ENCODE measurements at regions not wholly inside any gene's neighbourhood (a gene's known extent, or its start where the extent isn't known, plus 50 kb on each side); places are given as distances from the start of the nearest gene placed in this dataset.

DNA sequence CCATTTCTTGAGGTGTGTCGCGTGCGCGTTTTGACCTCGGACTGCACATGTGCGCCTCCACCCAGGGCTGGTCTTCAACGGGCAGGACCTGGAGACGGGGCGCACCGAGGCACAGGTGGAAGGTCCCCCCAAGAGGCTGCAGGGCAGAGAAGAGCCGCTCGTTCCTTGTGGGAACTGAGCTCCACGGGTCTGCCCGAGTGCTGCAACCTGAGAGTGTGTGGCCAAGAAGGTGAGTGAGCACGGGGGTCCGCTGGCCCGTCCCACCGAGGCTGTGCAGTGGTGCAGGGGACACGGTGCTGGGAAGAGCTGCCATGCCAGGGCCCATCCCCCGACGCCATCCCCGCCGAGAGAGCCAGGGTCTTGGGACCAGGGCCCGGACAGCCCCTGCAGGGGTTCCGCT is 268.3 kb downstream of the GALR1 start:
- TF ChIP-seq, protein P1, sequence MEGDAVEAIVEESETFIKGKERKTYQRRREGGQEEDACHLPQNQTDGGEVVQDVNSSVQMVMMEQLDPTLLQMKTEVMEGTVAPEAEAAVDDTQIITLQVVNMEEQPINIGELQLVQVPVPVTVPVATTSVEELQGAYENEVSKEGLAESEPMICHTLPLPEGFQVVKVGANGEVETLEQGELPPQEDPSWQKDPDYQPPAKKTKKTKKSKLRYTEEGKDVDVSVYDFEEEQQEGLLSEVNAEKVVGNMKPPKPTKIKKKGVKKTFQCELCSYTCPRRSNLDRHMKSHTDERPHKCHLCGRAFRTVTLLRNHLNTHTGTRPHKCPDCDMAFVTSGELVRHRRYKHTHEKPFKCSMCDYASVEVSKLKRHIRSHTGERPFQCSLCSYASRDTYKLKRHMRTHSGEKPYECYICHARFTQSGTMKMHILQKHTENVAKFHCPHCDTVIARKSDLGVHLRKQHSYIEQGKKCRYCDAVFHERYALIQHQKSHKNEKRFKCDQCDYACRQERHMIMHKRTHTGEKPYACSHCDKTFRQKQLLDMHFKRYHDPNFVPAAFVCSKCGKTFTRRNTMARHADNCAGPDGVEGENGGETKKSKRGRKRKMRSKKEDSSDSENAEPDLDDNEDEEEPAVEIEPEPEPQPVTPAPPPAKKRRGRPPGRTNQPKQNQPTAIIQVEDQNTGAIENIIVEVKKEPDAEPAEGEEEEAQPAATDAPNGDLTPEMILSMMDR (IDR thresholded peaks at IDR 0.05; ENCODE audit: low read depth, low read length), result no peak
- no peak for TF ChIP-seq POLR2A (IDR thresholded peaks at IDR 0.05; ENCODE audit: extremely low read depth, insufficient read length)
